MM.1S (cell line): ENCODE measurements at regions not wholly inside any gene's neighbourhood (a gene's known extent, or its start where the extent isn't known, plus 50 kb on each side); places are given as distances from the start of the nearest gene placed in this dataset.

ENCODE experiments used
- DNase-seq: peaks from one replicate; pipeline ENCODE4 v3.0.0-alpha.2; 2015
- H2AFZ ChIP-seq: fragments of 300-600 bp; sonication (generic); 2 replicates; pipeline ENCODE4 v1.6.0; 2016; ENCODE audit warnings: antibody characterized with exemption, low read length
- H3F3A ChIP-seq: fragments of 300-600 bp; sonication (generic); 2 replicates; pipeline ENCODE4 v1.6.1; 2016; ENCODE audit warnings: mild to moderate bottlenecking, antibody characterized with exemption, low read length, moderate library complexity, mixed read lengths; ENCODE audit not compliant: insufficient read depth
- H3K27ac ChIP-seq: fragments of 300-600 bp; sonication (generic); 2 replicates; pipeline ENCODE4 v1.5.1; 2016; ENCODE audit warnings: mild to moderate bottlenecking, low read length
- H3K27me3 ChIP-seq: fragments of 300-600 bp; sonication (generic); replicated peaks from 2 replicates; pipeline ENCODE4 v1.6.0; 2016; ENCODE audit warnings: low read length; ENCODE audit not compliant: insufficient read depth
- H3K36me3 ChIP-seq: fragments of 300-600 bp; sonication (generic); replicated peaks from 2 replicates; pipeline ENCODE4 v1.6.1; 2016; ENCODE audit warnings: mild to moderate bottlenecking, low read length, mixed read lengths; ENCODE audit not compliant: insufficient read depth
- H3K4me1 ChIP-seq: fragments of 300-600 bp; sonication (generic); 2 replicates; pipeline ENCODE4 v1.6.1; 2016; ENCODE audit warnings: low read length, mixed read lengths
- H3K4me2 ChIP-seq: fragments of 300-600 bp; sonication (generic); 2 replicates; pipeline ENCODE4 v1.6.0; 2016; ENCODE audit warnings: low read depth, low read length
- H3K4me3 ChIP-seq: fragments of 300-600 bp; sonication (generic); 2 replicates; pipeline ENCODE4 v1.5.1; 2016; ENCODE audit warnings: low read length, mixed read lengths
- H3K79me2 ChIP-seq: fragments of 300-600 bp; sonication (generic); 2 replicates; pipeline ENCODE4 v1.6.1; 2016; ENCODE audit warnings: mixed run types, low read length, mixed read lengths
- H3K9ac ChIP-seq: fragments of 300-600 bp; sonication (generic); 2 replicates; pipeline ENCODE4 v1.6.1; 2016; ENCODE audit warnings: low read length, mixed read lengths
- H3K9me2 ChIP-seq: fragments of 300-600 bp; sonication (generic); replicated peaks from 2 replicates; pipeline ENCODE4 v1.6.1; 2016; ENCODE audit warnings: mild to moderate bottlenecking, low read length, mixed read lengths; ENCODE audit not compliant: insufficient read depth
- H3K9me3 ChIP-seq: fragments of 300-600 bp; sonication (generic); replicated peaks from 2 replicates; pipeline ENCODE4 v1.6.1; 2016; ENCODE audit warnings: mild to moderate bottlenecking, low read length, mixed read lengths; ENCODE audit not compliant: insufficient read depth
- H4K20me1 ChIP-seq: fragments of 300-600 bp; sonication (generic); 2 replicates; pipeline ENCODE4 v1.6.1; 2016; ENCODE audit warnings: mild to moderate bottlenecking, low read length, moderate library complexity, mixed read lengths; ENCODE audit not compliant: insufficient read depth
- CTCF ChIP-seq: fragments of 300-600 bp; sonication (generic); IDR thresholded peaks from 2 replicates; pipeline ENCODE4 v1.5.1; 2016; ENCODE audit warnings: antibody characterized with exemption, low read length, mixed read lengths
- EZH2 ChIP-seq: fragments of 300-600 bp; sonication (generic); optimal IDR thresholded peaks from 2 replicates; pipeline ENCODE3; 2017; ENCODE audit warnings: low read depth, mild to moderate bottlenecking, antibody characterized with exemption, low read length, mixed read lengths
- EZH2phosphoT487 ChIP-seq: fragments of 300-600 bp; sonication (generic); IDR thresholded peaks from 2 replicates; pipeline ENCODE4 v1.6.1; 2018; ENCODE audit warnings: antibody characterized with exemption, low read length

GRCh38 chr5:167881041-167881440 is 410.4 kb upstream of the WWC1 start:
- H3K9me2 ChIP-seq: no peaks in the 10 kb centered on the region
- no peaks in the 10 kb centered on the region for H3K9me3 ChIP-seq
- no peaks in the 10 kb centered on the region for H3K27me3 ChIP-seq
- no peak overlapping the region for H2AFZ ChIP-seq
- H3K4me3 ChIP-seq: no peak overlapping the region
- H3K4me1 ChIP-seq: no peaks in the 10 kb centered on the region
- no peaks in the 10 kb centered on the region for H4K20me1 ChIP-seq
- H3K79me2 ChIP-seq: no peaks in the 10 kb centered on the region
- TF ChIP-seq EZH2 (no peak), CTCF (no peak), EZH2phosphoT487 (no peak)
- no peak overlapping the region for H3K4me2 ChIP-seq
- H3K36me3 ChIP-seq: no peaks in the 10 kb centered on the region
- no peak overlapping the region for H3K27ac ChIP-seq
- no peak for DNase-seq
- H3F3A ChIP-seq: no peaks in the 10 kb centered on the region
- no peak overlapping the region for H3K9ac ChIP-seq

- no peaks in the 10 kb centered on the region for H3K79me2 ChIP-seq
- no peaks in the 10 kb centered on the region for H3K36me3 ChIP-seq
- H4K20me1 ChIP-seq: no peaks in the 10 kb centered on the region
- H3K4me3 ChIP-seq: no peak overlapping the region
- H3F3A ChIP-seq: no peaks in the 10 kb centered on the region
- no peak overlapping the region for H2AFZ ChIP-seq
- H3K9me3 ChIP-seq: no peaks in the 10 kb centered on the region
- H3K4me2 ChIP-seq: no peak overlapping the region
- no peak for DNase-seq
- H3K4me1 ChIP-seq: no peaks in the 10 kb centered on the region
- H3K27ac ChIP-seq: no peak overlapping the region
- H3K27me3 ChIP-seq: no peaks in the 10 kb centered on the region
- no peak for TF ChIP-seq EZH2phosphoT487
- TF ChIP-seq EZH2: no peak
- TF ChIP-seq CTCF: no peak
- no peaks in the 10 kb centered on the region for H3K9me2 ChIP-seq
- H3K9ac ChIP-seq: no peak overlapping the region
Observed at GRCh38 chr5:167886196-167886595, 405.2 kb upstream of the WWC1 start.

- DNase-seq: no peak
- H3K9me3 ChIP-seq: no peaks in the 10 kb centered on the region
- no peaks in the 10 kb centered on the region for H3K27me3 ChIP-seq
- H3K9ac ChIP-seq: no peak overlapping the region
- no peaks in the 10 kb centered on the region for H3F3A ChIP-seq
- H3K4me3 ChIP-seq: no peak overlapping the region
- no peaks in the 10 kb centered on the region for H3K4me1 ChIP-seq
- no peak overlapping the region for H3K4me2 ChIP-seq
- H3K27ac ChIP-seq: no peak overlapping the region
- H2AFZ ChIP-seq: no peak overlapping the region
- H3K79me2 ChIP-seq: no peaks in the 10 kb centered on the region
- no peaks in the 10 kb centered on the region for H4K20me1 ChIP-seq
- no peaks in the 10 kb centered on the region for H3K9me2 ChIP-seq
- H3K36me3 ChIP-seq: no peaks in the 10 kb centered on the region
- no peak for TF ChIP-seq EZH2
- no peak for TF ChIP-seq CTCF
- TF ChIP-seq EZH2phosphoT487: no peak
Observed at GRCh38 chr5:167888393-167888792, 403.1 kb upstream of the WWC1 start.
